ENCODE measurements at regions not wholly inside any gene's neighbourhood (a gene's known extent, or its start where the extent isn't known, plus 50 kb on each side); places are given as distances from the start of the nearest gene placed in this dataset.

DNA sequence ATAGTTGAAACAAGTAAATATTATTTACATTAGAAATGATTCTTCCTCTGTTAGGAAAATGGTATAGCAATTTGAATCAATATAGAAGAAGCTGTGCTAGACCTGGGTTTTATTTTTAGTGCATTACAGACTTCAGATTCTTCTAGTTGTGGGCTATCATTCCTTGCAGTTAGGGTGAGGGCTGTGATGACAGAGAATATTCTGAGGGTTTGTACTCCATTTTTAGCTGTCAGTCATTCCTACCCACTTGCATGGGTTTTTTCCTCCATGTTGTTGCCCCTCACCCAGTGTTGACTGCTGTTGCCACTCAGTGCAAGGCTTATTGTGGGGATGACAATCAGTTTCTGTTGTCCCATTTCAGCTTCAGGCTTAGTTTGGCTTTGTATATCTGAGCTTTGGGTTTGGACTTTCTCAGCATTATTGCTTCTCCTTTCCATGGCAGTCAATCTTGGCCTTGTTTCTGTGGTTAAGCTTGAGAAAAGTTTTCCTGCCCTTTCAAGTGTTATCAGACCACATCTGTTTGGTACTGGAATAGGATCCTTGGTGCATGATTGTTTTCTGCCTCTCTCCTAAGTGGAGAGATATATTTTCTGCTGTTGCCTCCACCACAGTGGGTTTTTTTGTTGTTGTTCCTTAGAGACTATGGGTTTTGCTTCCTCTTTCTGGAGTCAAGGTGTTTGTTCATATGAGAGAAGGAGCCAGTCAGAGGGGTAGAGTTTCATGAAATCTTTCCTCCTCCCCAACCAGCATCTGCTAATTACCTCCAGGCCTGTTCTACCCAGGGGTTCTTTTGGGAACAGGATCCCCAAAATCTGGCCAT lies 312.7 kb upstream of the CWC22 start:
- Histone ChIP-seq H3K27me3 (ENCODE audit: control insufficient read depth, insufficient read depth, low read length) (no peaks in the 10 kb centered on the region), H3K4me3 (ENCODE audit: low read depth in 2 of 2, low read length in 2 of 2) (no peak overlapping the region), H3K4me1 (ENCODE audit: control insufficient read depth, insufficient read depth, low read length) (no peaks in the 10 kb centered on the region), H3K27ac (ENCODE audit: low read length) (no peak overlapping the region), H3K9me3 (ENCODE audit: control insufficient read depth, insufficient read depth, low read depth, low read length) (peaks cover 6% of the 10 kb centered on the region; the same call in 1 of the 2 replicates), H3K36me3 (ENCODE audit: control insufficient read depth, insufficient read depth, low read length) (no peaks in the 10 kb centered on the region)
- POLR2A ChIA-PET, result no interaction called here
- intact Hi-C loops (cut with micrococcal nuclease; ENCODE audit: unreplicated experiment), result no loop called here
- TF ChIP-seq TCF7L2 (IDR thresholded peaks at IDR 0.05; ENCODE audit: low read depth, low read length) (no peak), SIN3A (IDR thresholded peaks at IDR 0.05; ENCODE audit: borderline replicate concordance, insufficient read depth, low read depth, low read length) (no peak)
- TF ChIP-seq, protein P1, sequence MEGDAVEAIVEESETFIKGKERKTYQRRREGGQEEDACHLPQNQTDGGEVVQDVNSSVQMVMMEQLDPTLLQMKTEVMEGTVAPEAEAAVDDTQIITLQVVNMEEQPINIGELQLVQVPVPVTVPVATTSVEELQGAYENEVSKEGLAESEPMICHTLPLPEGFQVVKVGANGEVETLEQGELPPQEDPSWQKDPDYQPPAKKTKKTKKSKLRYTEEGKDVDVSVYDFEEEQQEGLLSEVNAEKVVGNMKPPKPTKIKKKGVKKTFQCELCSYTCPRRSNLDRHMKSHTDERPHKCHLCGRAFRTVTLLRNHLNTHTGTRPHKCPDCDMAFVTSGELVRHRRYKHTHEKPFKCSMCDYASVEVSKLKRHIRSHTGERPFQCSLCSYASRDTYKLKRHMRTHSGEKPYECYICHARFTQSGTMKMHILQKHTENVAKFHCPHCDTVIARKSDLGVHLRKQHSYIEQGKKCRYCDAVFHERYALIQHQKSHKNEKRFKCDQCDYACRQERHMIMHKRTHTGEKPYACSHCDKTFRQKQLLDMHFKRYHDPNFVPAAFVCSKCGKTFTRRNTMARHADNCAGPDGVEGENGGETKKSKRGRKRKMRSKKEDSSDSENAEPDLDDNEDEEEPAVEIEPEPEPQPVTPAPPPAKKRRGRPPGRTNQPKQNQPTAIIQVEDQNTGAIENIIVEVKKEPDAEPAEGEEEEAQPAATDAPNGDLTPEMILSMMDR (IDR thresholded peaks at IDR 0.05), result no peak
- ATAC-seq (no peak), DNase-seq (ENCODE audit: low read depth, low spot score) (no peak)
- no TSS peak for BruUV-seq (replicated peaks)
- CTCF ChIA-PET, result no interaction called here
- in situ Hi-C loops (cut with HindIII; ENCODE audit: low pct_unique_long_range_greater_than_20kb, low sequenced_read_pairs), result no loop called here

DNA sequence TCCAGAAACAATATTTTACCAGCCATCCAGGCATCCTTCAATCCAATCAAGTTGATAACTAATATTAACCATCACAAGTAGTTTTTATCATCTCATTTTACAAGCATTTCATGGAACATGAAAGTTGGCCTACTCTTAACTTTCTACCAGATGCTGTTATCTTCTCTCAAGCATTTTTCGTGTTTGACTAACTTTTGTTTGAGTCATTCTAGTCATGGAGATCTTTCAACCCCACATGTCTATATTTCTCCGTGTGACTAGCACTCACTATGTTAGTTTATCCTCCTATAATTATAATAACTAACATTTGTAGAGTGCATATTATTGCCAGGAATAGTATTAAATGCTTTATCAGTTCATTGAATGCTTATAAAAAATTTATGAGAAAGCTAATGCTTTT lies 307.0 kb upstream of the CWC22 start:
- TF ChIP-seq SIN3A (IDR thresholded peaks at IDR 0.05; ENCODE audit: borderline replicate concordance, insufficient read depth, low read depth, low read length), result no peak
- TF ChIP-seq POLR2AphosphoS5 (IDR thresholded peaks at IDR 0.05; ENCODE audit: low read depth, low read length), result no peak
- TF ChIP-seq, protein P1 (IDR thresholded peaks at IDR 0.05), result no peak
- TF ChIP-seq, protein P2, sequence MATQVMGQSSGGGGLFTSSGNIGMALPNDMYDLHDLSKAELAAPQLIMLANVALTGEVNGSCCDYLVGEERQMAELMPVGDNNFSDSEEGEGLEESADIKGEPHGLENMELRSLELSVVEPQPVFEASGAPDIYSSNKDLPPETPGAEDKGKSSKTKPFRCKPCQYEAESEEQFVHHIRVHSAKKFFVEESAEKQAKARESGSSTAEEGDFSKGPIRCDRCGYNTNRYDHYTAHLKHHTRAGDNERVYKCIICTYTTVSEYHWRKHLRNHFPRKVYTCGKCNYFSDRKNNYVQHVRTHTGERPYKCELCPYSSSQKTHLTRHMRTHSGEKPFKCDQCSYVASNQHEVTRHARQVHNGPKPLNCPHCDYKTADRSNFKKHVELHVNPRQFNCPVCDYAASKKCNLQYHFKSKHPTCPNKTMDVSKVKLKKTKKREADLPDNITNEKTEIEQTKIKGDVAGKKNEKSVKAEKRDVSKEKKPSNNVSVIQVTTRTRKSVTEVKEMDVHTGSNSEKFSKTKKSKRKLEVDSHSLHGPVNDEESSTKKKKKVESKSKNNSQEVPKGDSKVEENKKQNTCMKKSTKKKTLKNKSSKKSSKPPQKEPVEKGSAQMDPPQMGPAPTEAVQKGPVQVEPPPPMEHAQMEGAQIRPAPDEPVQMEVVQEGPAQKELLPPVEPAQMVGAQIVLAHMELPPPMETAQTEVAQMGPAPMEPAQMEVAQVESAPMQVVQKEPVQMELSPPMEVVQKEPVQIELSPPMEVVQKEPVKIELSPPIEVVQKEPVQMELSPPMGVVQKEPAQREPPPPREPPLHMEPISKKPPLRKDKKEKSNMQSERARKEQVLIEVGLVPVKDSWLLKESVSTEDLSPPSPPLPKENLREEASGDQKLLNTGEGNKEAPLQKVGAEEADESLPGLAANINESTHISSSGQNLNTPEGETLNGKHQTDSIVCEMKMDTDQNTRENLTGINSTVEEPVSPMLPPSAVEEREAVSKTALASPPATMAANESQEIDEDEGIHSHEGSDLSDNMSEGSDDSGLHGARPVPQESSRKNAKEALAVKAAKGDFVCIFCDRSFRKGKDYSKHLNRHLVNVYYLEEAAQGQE (IDR thresholded peaks at IDR 0.05; ENCODE audit: insufficient read depth in 1 of 2, low read depth in 2 of 2, low read length in 1 of 2), result no peak
- in situ Hi-C loops (cut with HindIII; ENCODE audit: low pct_unique_long_range_greater_than_20kb, low sequenced_read_pairs) (no loop called here), intact Hi-C loops (cut with micrococcal nuclease; ENCODE audit: unreplicated experiment) (no loop called here)
- H3K27ac ChIP-seq (ENCODE audit: low read length), result no peak overlapping the region
- H3K4me3 ChIP-seq (ENCODE audit: low read depth in 2 of 2, low read length in 2 of 2), result no peak overlapping the region
- DNase-seq (ENCODE audit: low read depth, low spot score), result no peak
- ChIA-PET CTCF (no interaction called here), POLR2A (no interaction called here)
- no peaks in the 10 kb centered on the region for H3K36me3 ChIP-seq (ENCODE audit: control insufficient read depth, insufficient read depth, low read length)
- BruUV-seq (replicated peaks), result no TSS peak
- H3K9me3 ChIP-seq (ENCODE audit: control insufficient read depth, insufficient read depth, low read depth, low read length), result no peaks in the 10 kb centered on the region; the same call in 1 of the 2 replicates
- ATAC-seq, result no peak
- H3K27me3 ChIP-seq (ENCODE audit: control insufficient read depth, insufficient read depth, low read length), result no peaks in the 10 kb centered on the region
- H3K4me1 ChIP-seq (ENCODE audit: control insufficient read depth, insufficient read depth, low read length), result no peaks in the 10 kb centered on the region
